Esophagus squamous epithelium (tissue), 5 donors: ENCODE measurements at regions not wholly inside any gene's neighbourhood (a gene's known extent, or its start where the extent isn't known, plus 50 kb on each side); places are given as distances from the start of the nearest gene placed in this dataset.

Experiments used
- DNase-seq: peaks from one replicate; lab custom pipeline; 2025; lab: John Stamatoyannopoulos, UW
- H3K27ac ChIP-seq, 4 donors: fragments of 200-600 bp; sonication (generic); one replicate each; pipeline ENCODE4 v1.5.1; 2016 to 2019; ENCODE audit warnings: mild to moderate bottlenecking in 1 of 4
- H3K27me3 ChIP-seq, 4 donors: fragments of 200-600 bp; sonication (generic); 1 replicate in 3 of 4; 2 replicates in 1 of 4; pipeline versions ENCODE4 v1.5.1 to v1.6.0; 2017 to 2021; ENCODE audit warnings: antibody characterized with exemption in 1 of 4
- H3K36me3 ChIP-seq, 3 donors: fragments of 200-600 bp; sonication (generic); one replicate each; pipeline ENCODE4 v1.5.1; 2016 to 2019
- H3K4me1 ChIP-seq, 3 donors: fragments of 200-600 bp; sonication (generic); one replicate each; pipeline ENCODE4 v1.5.1; 2017 to 2019
- H3K4me3 ChIP-seq, 4 donors: fragments of 200-600 bp; sonication (generic); 1 replicate in 3 of 4; 2 replicates in 1 of 4; pipeline ENCODE4 v1.5.1; 2016 to 2019; ENCODE audit warnings: mild to moderate bottlenecking in 2 of 4, moderate library complexity in 1 of 4
- H3K9me3 ChIP-seq, 3 donors: fragments of 200-600 bp; sonication (generic); one replicate each; pipeline ENCODE4 v1.5.1; 2016 to 2019
- CTCF ChIP-seq, 6 experiments: fragments of 450-650 bp in 4 of 6; fragments of 200-600 bp in 2 of 6; sonication (generic) in 2 of 6; IDR thresholded peaks; one replicate each; pipeline ENCODE4 v1.5.1; 2016 to 2019; ENCODE audit warnings: antibody characterized with exemption in 6 of 6, mild to moderate bottlenecking in 4 of 6, moderate library complexity in 4 of 6
- POLR2A ChIP-seq, 4 donors: fragments of 450-650 bp; IDR thresholded peaks; one replicate each; pipeline ENCODE4 v1.6.1; 2017; ENCODE audit warnings: antibody characterized with exemption in 4 of 4, mild to moderate bottlenecking in 4 of 4, moderate library complexity in 3 of 4
- WGBS, 2 donors: methylation state at CpG; one replicate each; pipeline ENCODE4 v1.1.5; 2018; 5-methylcytosine and 5-hydroxymethylcytosine counted together
- intact Hi-C: fragments of 100-400 bp; cut with DNase I; formaldehyde crosslinking; loops from one replicate; pipeline ENCODE4 v1.15.0; 2022
- donor health status: DM: yes; HTN: yes; CAD: no.

GRCh38 chr3:27939940-27940339, 217.8 kb upstream of the EOMES start:
- H3K4me1 ChIP-seq: no peaks in the 10 kb centered on the region
- no peak for DNase-seq
- H3K4me3 ChIP-seq: no peak overlapping the region
- intact Hi-C loops: no loop called here
- no peaks in the 10 kb centered on the region for H3K27me3 ChIP-seq
- 48 to 63% methylated on average over 5 of the region's 5 CpGs for WGBS, 2 donors
- no peaks in the 10 kb centered on the region for H3K9me3 ChIP-seq
- TF ChIP-seq CTCF (IDR thresholded peaks at IDR 0.05): no peak
- TF ChIP-seq POLR2A (IDR thresholded peaks at IDR 0.05): no peak
- no peaks in the 10 kb centered on the region for H3K36me3 ChIP-seq
- no peak overlapping the region for H3K27ac ChIP-seq

DNA sequence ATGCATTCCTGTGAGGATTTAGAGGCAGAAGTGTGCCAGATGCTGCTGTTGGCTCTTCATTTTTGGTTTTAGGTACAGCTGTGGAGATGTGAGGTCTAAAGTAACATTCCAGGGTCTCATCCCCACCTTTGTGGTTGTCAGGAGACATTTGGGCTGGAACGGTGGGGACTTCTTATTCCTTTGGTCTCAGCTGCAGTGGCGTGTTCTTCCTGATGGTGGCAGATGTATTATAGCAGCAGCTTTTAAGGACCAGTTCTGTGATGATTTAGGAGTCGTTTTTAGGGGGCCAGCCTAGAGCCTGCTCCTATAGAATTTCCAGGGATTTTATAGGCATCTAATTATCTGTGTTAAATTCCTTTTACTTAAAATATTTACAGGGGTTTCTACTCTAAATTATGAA, 221.0 kb upstream of the EOMES start:
- Histone ChIP-seq H3K27me3 (no peaks in the 10 kb centered on the region), H3K4me3 (no peak overlapping the region), H3K27ac (no peak overlapping the region), H3K36me3 (no peaks in the 10 kb centered on the region), H3K9me3 (no peaks in the 10 kb centered on the region), H3K4me1 (no peaks in the 10 kb centered on the region)
- intact Hi-C loops: no loop called here
- WGBS, 2 donors: 14 to 24% methylated on average over 3 of the region's 3 CpGs
- TF ChIP-seq POLR2A (IDR thresholded peaks at IDR 0.05) (no peak), CTCF (IDR thresholded peaks at IDR 0.05) (peak in 1 of 6 experiments; percentile 21)
- no peak for DNase-seq

DNA sequence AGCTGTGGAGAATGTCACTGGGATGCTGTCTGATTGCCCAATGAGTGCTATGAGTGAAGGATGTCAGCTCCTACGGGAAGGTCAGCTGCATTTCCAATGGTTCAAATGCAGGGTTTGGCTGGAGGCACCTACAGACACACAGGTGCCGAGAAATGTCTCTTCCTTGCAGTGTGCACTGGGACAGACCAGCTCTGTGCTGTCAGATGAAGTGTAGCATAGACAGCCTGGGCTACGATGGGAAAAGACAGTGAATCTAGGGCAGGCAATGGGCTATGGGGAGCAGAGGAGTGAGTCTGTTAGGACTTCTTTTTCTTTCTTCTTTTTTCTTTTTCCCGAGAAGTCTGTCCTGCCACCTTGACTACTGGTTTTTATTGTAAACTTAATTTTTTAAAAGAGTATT, 223.1 kb upstream of the EOMES start:
- intact Hi-C loops: no loop called here

GRCh38 chr3:27960133-27960532, 238.0 kb upstream of the EOMES start:
- WGBS, 2 donors: 31 to 43% methylated on average over 2 of the region's 2 CpGs
- TF ChIP-seq CTCF (IDR thresholded peaks at IDR 0.05): no peak
- TF ChIP-seq POLR2A (IDR thresholded peaks at IDR 0.05): no peak
- Histone ChIP-seq H3K9me3 (no peaks in the 10 kb centered on the region), H3K4me1 (no peaks in the 10 kb centered on the region), H3K36me3 (no peaks in the 10 kb centered on the region), H3K4me3 (no peak overlapping the region), H3K27ac (no peak overlapping the region), H3K27me3 (no peaks in the 10 kb centered on the region)
- no peak for DNase-seq
- intact Hi-C loops: no loop called here

More for the DNA sequence above, 223.1 kb upstream of the EOMES start:
- H3K27me3 ChIP-seq: no peaks in the 10 kb centered on the region
- H3K4me1 ChIP-seq: no peaks in the 10 kb centered on the region
- H3K4me3 ChIP-seq: no peak overlapping the region
- no peak for DNase-seq
- TF ChIP-seq CTCF (IDR thresholded peaks at IDR 0.05) (no peak), POLR2A (IDR thresholded peaks at IDR 0.05) (no peak)
- no peak overlapping the region for H3K27ac ChIP-seq
- no peaks in the 10 kb centered on the region for H3K36me3 ChIP-seq
- 89 to 96% methylated on average over 4 of the region's 4 CpGs for WGBS, 2 donors
- H3K9me3 ChIP-seq: no peaks in the 10 kb centered on the region

DNA sequence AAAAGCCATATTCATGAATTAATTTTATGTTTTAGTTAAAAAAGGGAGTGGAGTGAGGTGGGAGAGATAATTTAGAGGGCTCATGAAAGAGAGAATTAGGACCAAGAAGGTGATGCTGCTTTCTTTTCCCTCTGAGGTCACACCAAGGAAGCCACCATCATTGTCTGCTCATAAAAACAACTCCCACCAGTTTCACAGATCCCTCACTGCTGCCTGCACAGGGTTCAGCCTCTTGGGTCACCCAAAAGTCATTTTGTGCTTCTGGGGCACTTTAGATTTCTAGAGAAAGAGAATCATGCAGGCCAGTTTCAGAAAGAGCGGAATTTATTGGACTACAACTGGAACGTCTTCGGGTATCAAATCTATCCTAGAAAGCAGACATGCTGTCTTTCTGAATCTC, 241.4 kb upstream of the EOMES start:
- WGBS, 2 donors: 80 to 87% methylated on average over 3 of the region's 3 CpGs

More for the DNA sequence above, 241.4 kb upstream of the EOMES start:
- H3K27me3 ChIP-seq: no peaks in the 10 kb centered on the region
- no peak overlapping the region for H3K4me3 ChIP-seq
- no peaks in the 10 kb centered on the region for H3K4me1 ChIP-seq
- no peak overlapping the region for H3K27ac ChIP-seq
- H3K9me3 ChIP-seq: no peaks in the 10 kb centered on the region
- DNase-seq: no peak
- TF ChIP-seq CTCF (IDR thresholded peaks at IDR 0.05) (no peak), POLR2A (IDR thresholded peaks at IDR 0.05) (no peak)
- intact Hi-C loops: no loop called here
- no peaks in the 10 kb centered on the region for H3K36me3 ChIP-seq
